ENCODE measurements at regions not wholly inside any gene's neighbourhood (a gene's known extent, or its start where the extent isn't known, plus 50 kb on each side); places are given as distances from the start of the nearest gene placed in this dataset.
A peak's percentile ranks its signal among the peaks of the same experiment; 100 is the strongest.

GRCh38 chr11:112453601-112454577 is 193.2 kb upstream of the PLET1 start (continued):
- TF ChIP-seq U2AF1 (optimal IDR thresholded peaks at IDR 0.05; ENCODE audit: low read depth, low read length) (no peak), PBX2 (CRISPR knock-in tag; IDR thresholded peaks at IDR 0.05) (no peak), ELF1 (CRISPR knock-in tag; IDR thresholded peaks at IDR 0.05) (no peak), RXRB (CRISPR knock-in tag; IDR thresholded peaks at IDR 0.05; ENCODE audit: borderline replicate concordance) (peak; percentile 68), BRCA1 (CRISPR knock-in tag; IDR thresholded peaks at IDR 0.05) (no peak), ELF3 (CRISPR knock-in tag; IDR thresholded peaks at IDR 0.05) (no peak), PRPF4 (IDR thresholded peaks at IDR 0.05; ENCODE audit: low read depth, low read length, poor library complexity, severe bottlenecking) (no peak), CTCF (CRISPR knock-in tag; IDR thresholded peaks at IDR 0.05) (peak; percentile 48), TIGD3 (CRISPR knock-in tag; IDR thresholded peaks at IDR 0.05; ENCODE audit: borderline replicate concordance) (no peak), RELA (CRISPR knock-in tag; IDR thresholded peaks at IDR 0.05) (no peak), STAG1 (CRISPR knock-in tag; IDR thresholded peaks at IDR 0.05) (peak; percentile 5; the same call in 1 of the 2 replicates), SAFB2 (CRISPR knock-in tag; IDR thresholded peaks at IDR 0.05; ENCODE audit: borderline replicate concordance, low read depth) (no peak), NR2F2 (IDR thresholded peaks at IDR 0.05; ENCODE audit: borderline replicate concordance, low read depth) (no peak), ZBTB39 (CRISPR knock-in tag; IDR thresholded peaks at IDR 0.05) (no peak), MIER3 (CRISPR knock-in tag; IDR thresholded peaks at IDR 0.05; ENCODE audit: borderline replicate concordance) (no peak), SMC3 (IDR thresholded peaks at IDR 0.05; ENCODE audit: low read length) (peak; percentile 23; the same call in 1 of the 2 replicates)

Data from HepG2 (cell line).